ENCODE measurements at regions not wholly inside any gene's neighbourhood (a gene's known extent, or its start where the extent isn't known, plus 50 kb on each side); places are given as distances from the start of the nearest gene placed in this dataset.
"Not testable (repeated sequence)": the region's sequence is repeated elsewhere in the genome, so short reads cannot be mapped to it uniquely, and the experiment has no call there.

DNA sequence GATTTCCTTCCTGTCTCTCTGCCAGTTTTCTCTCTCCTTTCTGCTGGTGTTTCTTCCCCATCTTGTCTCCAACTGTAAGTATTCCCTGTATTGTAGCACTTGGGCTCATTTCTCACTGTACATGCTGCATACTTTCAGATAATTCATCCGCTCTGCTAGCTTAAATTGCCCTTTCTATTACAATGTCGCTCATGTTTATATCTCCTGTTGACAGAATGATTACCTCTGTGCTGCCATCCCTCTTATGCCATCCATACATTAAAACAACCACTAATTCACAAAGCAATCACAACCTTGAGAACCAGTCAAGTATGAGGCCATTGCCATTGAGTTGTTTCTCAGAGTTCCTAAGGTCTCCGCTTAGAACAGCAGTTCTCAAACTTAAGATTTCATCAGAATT is 107.5 kb upstream of the SOX2 start:
- H3K4me1 ChIP-seq (ENCODE audit: control insufficient read depth, insufficient read depth, low read length) = no peaks in the 10 kb centered on the region
- H3K27me3 ChIP-seq (replicated peaks; ENCODE audit: control insufficient read depth, insufficient read depth, low read length) = no peaks in the 10 kb centered on the region
- no peak overlapping the region for H3K4me3 ChIP-seq (ENCODE audit: low read length)
- H3K36me3 ChIP-seq (ENCODE audit: control insufficient read depth, insufficient read depth, low read length, severe bottlenecking) = no peaks in the 10 kb centered on the region
- H3K9me3 ChIP-seq (ENCODE audit: control insufficient read depth, low read length) = no peaks in the 10 kb centered on the region
- no peak for DNase-seq (ENCODE audit: low read depth)
- no peak overlapping the region for H3K9ac ChIP-seq (ENCODE audit: low read length)

DNA sequence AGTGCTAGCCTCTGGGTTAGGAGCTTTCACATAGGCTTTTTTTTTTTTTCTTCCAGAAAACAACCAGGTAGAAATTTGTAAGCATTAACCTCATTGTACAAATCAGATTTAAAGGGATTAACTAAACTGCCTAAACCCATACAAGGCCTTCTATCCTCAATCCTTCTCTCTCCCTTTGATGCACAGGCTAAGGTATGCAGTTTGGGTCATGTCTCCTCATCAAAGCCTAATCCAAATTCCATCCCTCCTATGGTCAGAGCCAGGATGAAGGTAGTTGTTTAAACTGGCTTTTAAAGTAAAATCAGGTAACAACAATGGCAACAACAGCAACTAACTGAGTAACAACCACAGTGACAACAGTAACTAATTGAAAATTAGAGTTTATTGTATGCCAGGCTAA is 115.6 kb upstream of the SOX2 start:
- no peaks in the 10 kb centered on the region for H3K27me3 ChIP-seq (replicated peaks; ENCODE audit: control insufficient read depth, insufficient read depth, low read length)
- H3K9me3 ChIP-seq (ENCODE audit: control insufficient read depth, low read length) = no peaks in the 10 kb centered on the region
- H3K4me3 ChIP-seq (ENCODE audit: low read length) = no peak overlapping the region
- no peak for DNase-seq (ENCODE audit: low read depth)
- H3K4me1 ChIP-seq (ENCODE audit: control insufficient read depth, insufficient read depth, low read length) = no peaks in the 10 kb centered on the region
- H3K9ac ChIP-seq (ENCODE audit: low read length) = no peak overlapping the region
- H3K36me3 ChIP-seq (ENCODE audit: control insufficient read depth, insufficient read depth, low read length, severe bottlenecking) = no peaks in the 10 kb centered on the region

DNA sequence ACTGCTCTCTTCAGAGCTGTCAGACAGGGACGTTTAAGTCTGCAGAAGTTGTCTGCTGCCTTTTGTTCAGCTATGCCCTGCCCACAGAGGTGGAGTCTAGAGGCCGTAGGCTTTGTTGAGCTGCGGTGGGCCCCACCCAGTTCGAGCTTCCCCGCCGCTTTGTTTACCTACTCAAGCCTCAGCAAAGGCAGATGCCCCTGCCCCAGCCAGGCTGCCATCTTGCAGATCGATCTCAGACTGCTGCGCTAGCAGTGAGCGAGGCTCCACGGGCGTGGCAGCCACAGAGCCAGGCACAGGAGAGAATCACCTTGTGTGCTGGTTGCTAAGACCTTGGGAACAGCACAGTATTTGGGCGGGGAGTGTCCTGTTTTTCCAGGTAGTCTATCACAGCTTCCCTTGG is 120.8 kb upstream of the SOX2 start:
- not testable (repeated sequence) for H3K4me1 ChIP-seq (ENCODE audit: control insufficient read depth, insufficient read depth, low read length); H3K9ac ChIP-seq (ENCODE audit: low read length); H3K27me3 ChIP-seq (replicated peaks; ENCODE audit: control insufficient read depth, insufficient read depth, low read length); H3K4me3 ChIP-seq (ENCODE audit: low read length); H3K9me3 ChIP-seq (ENCODE audit: control insufficient read depth, low read length); DNase-seq (ENCODE audit: low read depth); H3K36me3 ChIP-seq (ENCODE audit: control insufficient read depth, insufficient read depth, low read length, severe bottlenecking)

DNA sequence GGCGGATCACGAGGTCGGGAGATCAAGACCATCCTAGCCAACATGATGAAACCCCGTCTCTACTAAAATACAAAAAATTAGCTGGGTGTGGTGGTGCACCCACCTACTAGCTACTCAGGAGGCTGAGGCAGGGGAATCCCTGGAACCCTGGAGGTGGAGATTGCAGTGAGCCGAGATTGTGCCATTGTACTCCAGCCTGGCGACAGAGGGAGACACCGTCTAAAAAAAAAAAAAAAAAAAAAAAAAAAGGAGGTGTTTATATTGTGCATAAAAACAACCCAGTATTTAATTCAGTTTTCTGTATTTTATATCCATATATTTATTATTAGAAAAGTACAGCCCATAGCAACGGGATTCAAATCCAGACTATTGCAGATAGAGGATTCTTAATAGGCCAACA is 129.1 kb upstream of the SOX2 start:
- no peaks in the 10 kb centered on the region for H3K36me3 ChIP-seq (ENCODE audit: control insufficient read depth, insufficient read depth, low read length, severe bottlenecking)
- no peaks in the 10 kb centered on the region for H3K9me3 ChIP-seq (ENCODE audit: control insufficient read depth, low read length)
- no peak overlapping the region for H3K9ac ChIP-seq (ENCODE audit: low read length)
- H3K4me1 ChIP-seq (ENCODE audit: control insufficient read depth, insufficient read depth, low read length) = no peaks in the 10 kb centered on the region
- H3K27me3 ChIP-seq (replicated peaks; ENCODE audit: control insufficient read depth, insufficient read depth, low read length) = no peaks in the 10 kb centered on the region
- H3K4me3 ChIP-seq (ENCODE audit: low read length) = no peak overlapping the region
- DNase-seq (ENCODE audit: low read depth) = no peak

DNA sequence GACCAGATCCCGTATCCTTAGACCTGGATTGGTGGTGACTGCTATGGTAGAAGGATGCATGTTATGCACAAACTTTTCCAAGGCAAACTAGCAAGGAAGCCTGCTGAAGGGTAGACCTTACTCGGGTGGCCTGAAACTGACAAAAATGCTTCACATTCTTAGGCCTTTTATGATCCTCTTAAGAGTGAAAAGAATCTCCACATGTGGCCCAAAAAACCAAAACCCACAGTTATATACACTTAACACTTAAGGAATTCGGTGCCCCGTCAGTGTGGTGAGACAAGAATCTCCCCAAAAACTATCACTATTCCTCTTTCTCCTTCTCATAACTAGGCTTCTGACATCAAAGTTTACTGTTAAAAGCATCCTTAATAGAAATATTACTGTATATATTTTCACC is 130.1 kb upstream of the SOX2 start:
- H3K4me3 ChIP-seq (ENCODE audit: low read length) = no peak overlapping the region
- H3K9ac ChIP-seq (ENCODE audit: low read length) = no peak overlapping the region
- H3K27me3 ChIP-seq (replicated peaks; ENCODE audit: control insufficient read depth, insufficient read depth, low read length) = no peaks in the 10 kb centered on the region
- DNase-seq (ENCODE audit: low read depth) = no peak
- no peaks in the 10 kb centered on the region for H3K36me3 ChIP-seq (ENCODE audit: control insufficient read depth, insufficient read depth, low read length, severe bottlenecking)
- H3K4me1 ChIP-seq (ENCODE audit: control insufficient read depth, insufficient read depth, low read length) = no peaks in the 10 kb centered on the region
- H3K9me3 ChIP-seq (ENCODE audit: control insufficient read depth, low read length) = no peaks in the 10 kb centered on the region

DNA sequence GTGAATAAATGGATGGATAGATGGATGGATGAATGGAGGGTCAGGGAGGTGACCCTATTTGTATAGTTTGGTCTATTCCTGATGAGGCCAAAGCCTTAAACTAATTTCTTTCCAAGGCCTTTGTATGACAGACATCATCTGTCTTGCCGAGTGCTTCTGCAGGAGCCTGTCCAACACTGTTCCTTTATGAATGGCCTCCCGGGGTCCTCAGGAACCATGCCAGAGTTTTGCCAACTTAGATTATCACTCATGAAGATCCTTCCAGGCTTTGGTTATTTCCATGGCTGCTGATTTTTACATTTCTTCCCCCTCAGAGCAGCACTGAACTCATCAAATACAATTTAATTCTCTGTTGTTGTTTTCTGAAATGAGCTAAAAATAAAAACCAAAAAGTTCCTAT is 133.0 kb upstream of the SOX2 start:
- H3K36me3 ChIP-seq (ENCODE audit: control insufficient read depth, insufficient read depth, low read length, severe bottlenecking) = no peaks in the 10 kb centered on the region

DNA sequence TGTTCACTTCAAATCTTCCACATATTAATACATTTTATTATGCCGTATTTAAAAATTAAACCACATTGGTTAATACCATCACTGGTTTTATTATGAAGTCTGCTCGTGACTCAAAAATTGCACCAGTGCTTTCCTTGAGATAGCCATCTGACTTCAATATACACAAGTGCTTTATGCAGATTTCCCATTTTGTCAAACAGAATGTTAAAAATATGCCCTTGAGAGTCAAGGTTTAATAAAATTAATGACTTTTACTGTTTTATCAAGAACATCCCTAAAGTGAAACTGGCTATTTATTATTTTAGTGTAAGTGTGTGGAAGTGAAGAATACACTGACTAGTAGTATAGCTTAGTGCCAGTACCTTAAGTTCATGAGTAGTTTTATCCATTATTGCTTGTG is 139.3 kb upstream of the SOX2 start:
- Histone ChIP-seq H3K9ac (ENCODE audit: low read length) (no peak overlapping the region), H3K4me1 (ENCODE audit: control insufficient read depth, insufficient read depth, low read length) (no peaks in the 10 kb centered on the region), H3K36me3 (ENCODE audit: control insufficient read depth, insufficient read depth, low read length, severe bottlenecking) (no peaks in the 10 kb centered on the region), H3K9me3 (ENCODE audit: control insufficient read depth, low read length) (no peaks in the 10 kb centered on the region), H3K27me3 (replicated peaks; ENCODE audit: control insufficient read depth, insufficient read depth, low read length) (no peaks in the 10 kb centered on the region), H3K4me3 (ENCODE audit: low read length) (no peak overlapping the region)
- DNase-seq (ENCODE audit: low read depth) = no peak

More for the DNA sequence above, 133.0 kb upstream of the SOX2 start:
- Histone ChIP-seq H3K9ac (ENCODE audit: low read length) (no peak overlapping the region), H3K4me3 (ENCODE audit: low read length) (no peak overlapping the region), H3K9me3 (ENCODE audit: control insufficient read depth, low read length) (no peaks in the 10 kb centered on the region), H3K4me1 (ENCODE audit: control insufficient read depth, insufficient read depth, low read length) (no peaks in the 10 kb centered on the region), H3K27me3 (replicated peaks; ENCODE audit: control insufficient read depth, insufficient read depth, low read length) (no peaks in the 10 kb centered on the region)
- DNase-seq (ENCODE audit: low read depth) = no peak

DNA sequence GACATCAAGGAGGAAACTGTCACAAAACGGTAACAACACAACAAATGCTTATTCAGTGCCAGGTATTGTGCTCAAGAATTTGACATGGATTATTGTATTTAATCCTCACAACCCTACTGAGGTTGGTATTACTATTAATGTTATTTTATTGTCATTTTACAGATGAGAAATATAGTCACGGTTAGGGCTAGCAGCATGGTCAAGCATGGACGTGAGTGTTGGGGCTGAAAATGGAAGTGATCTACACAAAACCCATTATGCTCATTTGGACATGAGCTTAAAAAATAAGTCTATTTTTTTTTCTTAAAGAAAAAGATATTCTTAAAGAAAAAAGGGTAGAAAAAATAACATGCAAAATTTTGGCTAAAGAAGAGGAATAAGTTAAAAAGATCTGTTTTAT is 141.3 kb upstream of the SOX2 start:
- Histone ChIP-seq H3K36me3 (ENCODE audit: control insufficient read depth, insufficient read depth, low read length, severe bottlenecking) (no peaks in the 10 kb centered on the region), H3K4me1 (ENCODE audit: control insufficient read depth, insufficient read depth, low read length) (no peaks in the 10 kb centered on the region), H3K9me3 (ENCODE audit: control insufficient read depth, low read length) (no peaks in the 10 kb centered on the region), H3K27me3 (replicated peaks; ENCODE audit: control insufficient read depth, insufficient read depth, low read length) (no peaks in the 10 kb centered on the region), H3K4me3 (ENCODE audit: low read length) (no peak overlapping the region), H3K9ac (ENCODE audit: low read length) (no peak overlapping the region)
- no peak for DNase-seq (ENCODE audit: low read depth)

DNA sequence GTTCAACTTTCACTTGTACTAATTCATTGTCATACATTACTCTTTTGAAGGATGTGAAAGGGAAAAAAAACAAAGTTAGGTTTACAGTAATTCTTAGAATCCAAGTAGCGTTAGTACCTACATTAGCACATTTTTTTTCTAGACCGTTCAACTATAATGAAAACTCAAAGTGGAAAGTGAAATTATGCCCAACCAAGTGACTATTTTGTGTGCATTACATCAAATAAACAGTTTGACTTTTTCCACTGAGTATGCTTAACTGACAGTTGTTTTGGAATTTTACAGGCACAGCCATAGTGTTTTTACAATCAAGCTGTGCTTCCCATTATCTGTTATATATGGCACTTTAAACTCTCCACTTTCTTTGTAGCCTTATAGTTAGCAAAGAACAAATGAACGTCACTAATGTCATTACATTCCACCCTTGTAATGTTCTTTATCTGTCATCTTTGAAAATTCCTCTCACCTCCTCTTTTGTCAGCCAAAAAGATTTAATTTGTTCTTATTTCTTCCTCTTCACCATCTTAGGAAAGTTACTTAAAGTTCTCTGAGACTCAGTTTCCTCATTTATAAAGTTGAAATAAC is 142.3 kb upstream of the SOX2 start:
- no peaks in the 10 kb centered on the region for H3K4me1 ChIP-seq (ENCODE audit: control insufficient read depth, insufficient read depth, low read length)
- H3K27me3 ChIP-seq (replicated peaks; ENCODE audit: control insufficient read depth, insufficient read depth, low read length) = no peaks in the 10 kb centered on the region
- no peak for DNase-seq (ENCODE audit: low read depth)
- no peak overlapping the region for H3K4me3 ChIP-seq (ENCODE audit: low read length)
- H3K36me3 ChIP-seq (ENCODE audit: control insufficient read depth, insufficient read depth, low read length, severe bottlenecking) = no peaks in the 10 kb centered on the region
- H3K9me3 ChIP-seq (ENCODE audit: control insufficient read depth, low read length) = no peaks in the 10 kb centered on the region
- H3K9ac ChIP-seq (ENCODE audit: low read length) = no peak overlapping the region

DNA sequence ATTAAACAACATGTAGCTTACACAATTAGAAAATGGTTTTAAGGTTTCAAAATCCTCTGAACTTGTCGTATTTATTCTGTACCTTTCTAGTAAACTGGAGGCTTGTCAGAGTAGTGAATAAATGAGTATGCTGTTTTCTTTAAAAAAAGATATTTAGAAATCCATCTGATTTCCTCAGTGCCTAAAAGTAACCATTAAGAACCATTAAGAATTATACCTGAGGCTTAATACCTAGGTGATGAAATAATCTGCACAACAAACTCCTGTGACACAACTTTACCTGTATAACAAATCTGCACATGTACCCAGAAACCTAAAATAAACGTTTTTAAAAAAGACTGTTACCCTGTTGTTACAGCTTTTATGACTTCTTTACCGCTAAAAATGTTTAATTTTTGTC is 143.0 kb upstream of the SOX2 start:
- Histone ChIP-seq H3K4me1 (ENCODE audit: control insufficient read depth, insufficient read depth, low read length) (no peaks in the 10 kb centered on the region), H3K36me3 (ENCODE audit: control insufficient read depth, insufficient read depth, low read length, severe bottlenecking) (no peaks in the 10 kb centered on the region), H3K9ac (ENCODE audit: low read length) (no peak overlapping the region), H3K4me3 (ENCODE audit: low read length) (no peak overlapping the region), H3K9me3 (ENCODE audit: control insufficient read depth, low read length) (no peaks in the 10 kb centered on the region), H3K27me3 (replicated peaks; ENCODE audit: control insufficient read depth, insufficient read depth, low read length) (no peaks in the 10 kb centered on the region)
- no peak for DNase-seq (ENCODE audit: low read depth)

DNA sequence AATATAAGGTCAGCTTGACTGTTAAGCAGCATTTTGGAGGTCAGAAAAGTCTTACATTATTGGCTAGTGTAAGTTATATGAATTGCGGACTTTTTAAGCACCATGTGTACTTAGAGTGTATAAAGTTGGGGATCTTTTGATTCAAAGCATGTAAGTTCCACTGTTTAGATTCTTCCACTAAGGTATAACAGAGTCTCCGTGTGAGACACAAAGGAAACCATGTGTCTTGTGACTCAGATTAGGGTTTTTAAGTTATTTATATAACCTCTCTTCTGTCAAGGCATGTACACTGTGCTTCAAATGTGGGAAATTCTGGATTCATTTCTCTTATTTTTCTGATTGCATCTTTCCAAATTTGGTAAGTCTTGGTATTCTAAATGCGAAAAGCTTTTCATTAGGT is 143.5 kb upstream of the SOX2 start:
- Histone ChIP-seq H3K4me3 (ENCODE audit: low read length) (no peak overlapping the region), H3K4me1 (ENCODE audit: control insufficient read depth, insufficient read depth, low read length) (no peaks in the 10 kb centered on the region), H3K27me3 (replicated peaks; ENCODE audit: control insufficient read depth, insufficient read depth, low read length) (no peaks in the 10 kb centered on the region), H3K9me3 (ENCODE audit: control insufficient read depth, low read length) (no peaks in the 10 kb centered on the region), H3K9ac (ENCODE audit: low read length) (no peak overlapping the region), H3K36me3 (ENCODE audit: control insufficient read depth, insufficient read depth, low read length, severe bottlenecking) (no peaks in the 10 kb centered on the region)
- DNase-seq (ENCODE audit: low read depth) = no peak

DNA sequence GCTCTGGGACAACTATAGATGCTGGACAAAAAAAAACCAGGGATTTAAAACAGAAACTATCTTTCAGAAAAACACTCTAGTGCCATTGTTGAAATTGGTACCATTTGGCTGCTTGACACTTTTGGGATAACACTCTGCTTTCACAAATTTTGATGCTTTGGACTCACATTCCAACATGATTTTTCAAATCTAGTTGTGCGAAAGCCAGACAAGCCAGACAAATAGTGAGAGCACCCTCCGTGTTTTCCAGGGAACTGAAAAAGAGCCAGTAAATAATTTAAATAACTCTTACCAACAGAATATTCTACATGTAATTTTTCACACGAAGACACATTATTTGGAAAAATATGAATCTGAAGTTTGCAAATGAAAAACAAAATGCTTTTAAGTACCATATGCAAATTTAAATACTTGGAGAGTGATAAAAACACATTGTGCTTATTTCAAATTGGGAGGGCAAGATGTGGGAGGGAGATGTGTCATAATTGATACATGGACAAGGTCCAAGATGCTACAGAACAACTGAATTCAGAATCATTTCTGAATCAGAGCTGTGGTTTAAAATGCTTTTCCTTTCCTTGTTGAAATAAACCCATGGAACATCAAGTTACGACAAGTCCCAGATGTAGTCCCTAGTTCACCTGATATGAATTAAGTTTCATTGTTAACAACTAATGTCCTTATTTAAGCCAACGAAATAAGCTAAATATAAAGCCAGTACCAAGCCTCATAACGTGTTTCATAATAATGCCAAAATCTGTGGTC is 144.2 kb upstream of the SOX2 start:
- H3K27me3 ChIP-seq (replicated peaks; ENCODE audit: control insufficient read depth, insufficient read depth, low read length) = no peaks in the 10 kb centered on the region
- no peaks in the 10 kb centered on the region for H3K36me3 ChIP-seq (ENCODE audit: control insufficient read depth, insufficient read depth, low read length, severe bottlenecking)
- H3K9ac ChIP-seq (ENCODE audit: low read length) = no peak overlapping the region
- no peak for DNase-seq (ENCODE audit: low read depth)
- no peak overlapping the region for H3K4me3 ChIP-seq (ENCODE audit: low read length)
- no peaks in the 10 kb centered on the region for H3K9me3 ChIP-seq (ENCODE audit: control insufficient read depth, low read length)
- H3K4me1 ChIP-seq (ENCODE audit: control insufficient read depth, insufficient read depth, low read length) = no peaks in the 10 kb centered on the region

Measured in adipocyte (in vitro differentiated cells).